ENCODE measurements at regions not wholly inside any gene's neighbourhood (a gene's known extent, or its start where the extent isn't known, plus 50 kb on each side); places are given as distances from the start of the nearest gene placed in this dataset.
A peak's percentile ranks its signal among the peaks of the same experiment; 100 is the strongest.

DNA sequence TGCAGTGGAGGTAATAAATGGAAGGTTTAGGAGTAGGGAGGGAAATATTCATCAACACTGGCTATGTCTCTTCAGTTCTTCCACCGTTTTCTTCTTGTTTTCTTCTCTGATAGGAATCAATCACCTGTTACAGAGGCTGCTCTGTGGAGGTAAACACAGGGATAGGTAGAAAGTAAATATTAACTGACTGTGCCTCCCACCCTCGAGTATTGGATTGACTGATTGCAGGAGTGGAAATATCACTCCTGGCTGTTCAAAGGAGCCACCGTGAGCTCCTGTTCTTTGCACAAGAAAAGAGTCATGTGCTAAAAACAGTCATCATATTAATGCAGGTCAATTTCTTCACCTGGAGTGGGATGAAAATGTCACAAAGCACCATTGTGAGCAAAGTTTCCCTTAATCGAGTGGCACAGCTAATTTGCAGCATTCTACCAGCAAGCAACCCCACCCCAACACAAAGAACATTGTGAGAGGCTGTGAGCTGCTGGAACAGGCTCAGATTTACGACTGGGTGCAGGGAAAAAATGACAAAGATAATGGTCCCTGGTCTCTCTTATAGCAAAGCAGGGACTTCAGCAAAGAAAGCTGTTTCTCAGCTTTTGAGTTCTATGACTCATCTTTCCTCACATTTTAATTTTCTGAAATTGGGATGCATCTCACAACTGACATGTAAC is 113.7 kb upstream of the TSPAN5 start:
- no peaks in the 10 kb centered on the region for H3K4me1 Mint-ChIP-seq (ENCODE audit: unreplicated experiment)
- no peak overlapping the region for H3K4me3 Mint-ChIP-seq (ENCODE audit: unreplicated experiment)
- no peak for DNase-seq (ENCODE audit: extremely low spot score, unreplicated experiment)
- H3K9me3 Mint-ChIP-seq (ENCODE audit: unreplicated experiment) = peaks cover 14% of the 10 kb centered on the region
- H3K27me3 Mint-ChIP-seq (ENCODE audit: unreplicated experiment) = peaks cover 17% of the 10 kb centered on the region
- no peak overlapping the region for H3K27ac Mint-ChIP-seq (ENCODE audit: unreplicated experiment)
- no peak for TF ChIP-seq CTCF (IDR thresholded peaks at IDR 0.05)
- H3K36me3 Mint-ChIP-seq (ENCODE audit: unreplicated experiment) = no peaks in the 10 kb centered on the region

- TF ChIP-seq CTCF (IDR thresholded peaks at IDR 0.05) = no peak
- H3K27ac Mint-ChIP-seq (ENCODE audit: unreplicated experiment) = no peak overlapping the region
- peaks cover 15% of the 10 kb centered on the region for H3K27me3 Mint-ChIP-seq (ENCODE audit: unreplicated experiment)
- H3K36me3 Mint-ChIP-seq (ENCODE audit: unreplicated experiment) = peaks cover 3% of the 10 kb centered on the region
- no peak overlapping the region for H3K4me3 Mint-ChIP-seq (ENCODE audit: unreplicated experiment)
- H3K4me1 Mint-ChIP-seq (ENCODE audit: unreplicated experiment) = no peaks in the 10 kb centered on the region
- DNase-seq (ENCODE audit: extremely low spot score, unreplicated experiment) = no peak
- H3K9me3 Mint-ChIP-seq (ENCODE audit: unreplicated experiment) = peaks cover 30% of the 10 kb centered on the region
Measured at GRCh38 chr4:98765771-98766170, 107.4 kb upstream of the TSPAN5 start.

DNA sequence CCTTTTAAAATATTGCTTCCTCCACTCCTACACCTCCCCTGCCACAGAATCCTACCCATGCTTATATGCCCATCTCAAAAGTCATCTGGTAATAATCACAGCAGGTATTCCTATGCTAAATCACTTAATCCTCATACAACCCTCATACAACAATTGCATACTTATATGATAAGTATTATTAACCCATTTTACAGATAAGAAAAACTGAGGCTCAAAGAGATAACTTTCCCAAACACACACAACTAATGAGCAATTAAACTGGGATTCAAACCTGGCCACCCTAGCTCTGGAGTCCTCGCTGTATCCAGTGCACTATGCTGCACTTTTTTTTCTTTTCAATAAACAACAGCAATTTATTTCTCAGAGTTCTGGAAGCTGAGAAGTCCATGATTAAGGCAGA is 99.8 kb upstream of the TSPAN5 start:
- no peak overlapping the region for H3K4me3 Mint-ChIP-seq (ENCODE audit: unreplicated experiment)
- no peaks in the 10 kb centered on the region for H3K27me3 Mint-ChIP-seq (ENCODE audit: unreplicated experiment)
- DNase-seq (ENCODE audit: extremely low spot score, unreplicated experiment) = no peak
- no peaks in the 10 kb centered on the region for H3K9me3 Mint-ChIP-seq (ENCODE audit: unreplicated experiment)
- no peak for TF ChIP-seq CTCF (IDR thresholded peaks at IDR 0.05)
- peaks cover 8% of the 10 kb centered on the region for H3K4me1 Mint-ChIP-seq (ENCODE audit: unreplicated experiment)
- no peaks in the 10 kb centered on the region for H3K36me3 Mint-ChIP-seq (ENCODE audit: unreplicated experiment)
- H3K27ac Mint-ChIP-seq (ENCODE audit: unreplicated experiment) = no peak overlapping the region

- Mint-ChIP-seq H3K27ac (ENCODE audit: unreplicated experiment) (no peak overlapping the region), H3K27me3 (ENCODE audit: unreplicated experiment) (no peaks in the 10 kb centered on the region), H3K4me1 (ENCODE audit: unreplicated experiment) (peaks cover 8% of the 10 kb centered on the region), H3K4me3 (ENCODE audit: unreplicated experiment) (no peak overlapping the region), H3K36me3 (ENCODE audit: unreplicated experiment) (no peaks in the 10 kb centered on the region), H3K9me3 (ENCODE audit: unreplicated experiment) (no peaks in the 10 kb centered on the region)
- no peak for TF ChIP-seq CTCF (IDR thresholded peaks at IDR 0.05)
- no peak for DNase-seq (ENCODE audit: extremely low spot score, unreplicated experiment)
Measured at GRCh38 chr4:98754736-98755135, 96.3 kb upstream of the TSPAN5 start.

DNA sequence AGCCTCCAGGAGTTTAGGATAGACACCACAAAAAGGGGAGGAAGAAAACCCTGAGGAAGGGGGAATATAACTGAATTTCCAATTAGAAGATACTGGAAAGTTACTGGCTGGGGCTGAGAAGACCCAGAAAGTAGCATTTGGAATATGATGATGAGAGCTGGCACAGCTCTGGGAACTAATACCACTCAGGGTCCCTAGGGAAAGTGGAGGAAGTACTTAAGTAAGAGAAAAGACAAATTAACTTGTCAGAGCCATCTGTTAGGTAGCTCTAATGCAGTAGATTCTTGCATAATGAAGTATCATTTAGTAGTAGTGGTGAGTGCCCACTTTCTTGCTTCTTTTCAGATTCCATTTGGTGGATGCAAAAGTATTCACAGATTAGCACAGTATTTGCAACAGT is 90.8 kb upstream of the TSPAN5 start:
- H3K27ac Mint-ChIP-seq (ENCODE audit: unreplicated experiment) = peak overlapping the region; percentile 28
- H3K4me3 Mint-ChIP-seq (ENCODE audit: unreplicated experiment) = no peak overlapping the region
- DNase-seq (ENCODE audit: extremely low spot score, unreplicated experiment) = no peak
- no peaks in the 10 kb centered on the region for H3K36me3 Mint-ChIP-seq (ENCODE audit: unreplicated experiment)
- no peaks in the 10 kb centered on the region for H3K9me3 Mint-ChIP-seq (ENCODE audit: unreplicated experiment)
- no peak for TF ChIP-seq CTCF (IDR thresholded peaks at IDR 0.05)
- H3K4me1 Mint-ChIP-seq (ENCODE audit: unreplicated experiment) = peaks cover 40% of the 10 kb centered on the region
- no peaks in the 10 kb centered on the region for H3K27me3 Mint-ChIP-seq (ENCODE audit: unreplicated experiment)
